Fibroblast of lung (primary cell): ENCODE measurements at regions not wholly inside any gene's neighbourhood (a gene's known extent, or its start where the extent isn't known, plus 50 kb on each side); places are given as distances from the start of the nearest gene placed in this dataset.

Source experiments
- DNase-seq, 2 donors: peaks; one replicate each; pipeline versions ENCODE4 v3.0.0 to v3.0.0-alpha.2; 2010; ENCODE audit warnings: low read depth in 2 of 2
- H2AFZ ChIP-seq: 2 replicates; pipeline ENCODE4 v1.5.1; 2012; ENCODE audit warnings: low read length, control low read depth, inconsistent platforms
- H3K27ac ChIP-seq: 2 replicates; pipeline ENCODE4 v1.5.1; 2011; ENCODE audit warnings: low read length, control low read depth; ENCODE audit not compliant: insufficient read depth
- H3K27me3 ChIP-seq: 2 replicates; pipeline ENCODE4 v1.5.1; 2011; ENCODE audit warnings: mild to moderate bottlenecking, low read length; ENCODE audit not compliant: control insufficient read depth, insufficient read depth
- H3K36me3 ChIP-seq: 2 replicates; pipeline ENCODE4 v1.5.1; 2011; ENCODE audit warnings: low read length; ENCODE audit not compliant: control insufficient read depth, insufficient read depth
- H3K4me1 ChIP-seq: 2 replicates; pipeline ENCODE4 v1.5.1; 2011; ENCODE audit warnings: low read length; ENCODE audit not compliant: control insufficient read depth, insufficient read depth; ENCODE audit errors: extremely low read depth
- H3K4me2 ChIP-seq: 2 replicates; pipeline ENCODE4 v1.5.1; 2011; ENCODE audit warnings: low read length, control low read depth; ENCODE audit not compliant: insufficient read depth; ENCODE audit errors: extremely low read depth
- H3K4me3 ChIP-seq, 4 experiments: fragments of 200-600 bp in 1 of 4; sonication (generic) in 1 of 4; replicated peaks in 1 of 4; 2 replicates each; pipeline ENCODE4 v1.5.1; 2011 to 2016; ENCODE audit warnings: low read length in 4 of 4, low read depth in 3 of 4, mild to moderate bottlenecking in 3 of 4, control low read depth in 2 of 4, inconsistent platforms in 1 of 4, mixed read lengths in 1 of 4; ENCODE audit not compliant: insufficient read depth in 1 of 4; ENCODE audit errors: control extremely low read depth in 1 of 4
- H3K79me2 ChIP-seq: 2 replicates; pipeline ENCODE4 v1.5.1; 2012; ENCODE audit warnings: mild to moderate bottlenecking, low read length, inconsistent platforms; ENCODE audit not compliant: control insufficient read depth, insufficient read depth
- H3K9ac ChIP-seq: 2 replicates; pipeline ENCODE4 v1.5.1; 2011; ENCODE audit warnings: mild to moderate bottlenecking, low read length, control low read depth; ENCODE audit not compliant: insufficient read depth
- H3K9me3 ChIP-seq: 2 replicates; pipeline ENCODE4 v1.5.1; 2012; ENCODE audit warnings: low read depth, low read length; ENCODE audit not compliant: control insufficient read depth, insufficient read depth
- H4K20me1 ChIP-seq: 2 replicates; pipeline ENCODE4 v1.5.1; 2011; ENCODE audit warnings: low read length; ENCODE audit not compliant: control insufficient read depth, insufficient read depth; ENCODE audit errors: extremely low read depth
- CTCF ChIP-seq, 2 donors: IDR thresholded peaks in 1 of 2; conservative IDR thresholded peaks in 1 of 2; 1 replicate in 1 of 2; 2 replicates in 1 of 2; pipeline ENCODE4 v1.5.1; 2011 to 2012; ENCODE audit warnings: low read length in 2 of 2, control low read depth in 1 of 2, inconsistent platforms in 1 of 2, low read depth in 1 of 2, mild to moderate bottlenecking in 1 of 2
- EZH2 ChIP-seq: IDR thresholded peaks from 2 replicates; pipeline ENCODE4 v1.5.1; 2012; ENCODE audit warnings: low read length, control low read depth, mild to moderate bottlenecking; ENCODE audit errors: missing control alignments

- TF ChIP-seq EZH2 (no peak), CTCF (conservative IDR thresholded peaks at IDR 0.05 in 1 of 2, IDR thresholded peaks at IDR 0.05 in 1 of 2; ENCODE audit: low read depth in 1 of 2, low read length in 2 of 2) (no peak)
- no peaks in the 10 kb centered on the region for H3K36me3 ChIP-seq
- H4K20me1 ChIP-seq = no peaks in the 10 kb centered on the region
- no peaks in the 10 kb centered on the region for H3K9me3 ChIP-seq
- no peak overlapping the region for H2AFZ ChIP-seq
- H3K27me3 ChIP-seq = no peaks in the 10 kb centered on the region
- DNase-seq = no peak
- H3K4me1 ChIP-seq = no peaks in the 10 kb centered on the region
- no peak overlapping the region for H3K9ac ChIP-seq
- no peaks in the 10 kb centered on the region for H3K79me2 ChIP-seq
- H3K4me2 ChIP-seq = no peak overlapping the region
- no peak overlapping the region for H3K4me3 ChIP-seq
- H3K27ac ChIP-seq = no peak overlapping the region
Observed at GRCh38 chr10:83195021-83195420, 944.3 kb upstream of the GHITM start.

GRCh38 chr10:83199374-83199773 is 939.9 kb upstream of the GHITM start:
- no peak overlapping the region for H3K4me3 ChIP-seq
- no peaks in the 10 kb centered on the region for H3K79me2 ChIP-seq
- H3K36me3 ChIP-seq = no peaks in the 10 kb centered on the region
- no peaks in the 10 kb centered on the region for H3K27me3 ChIP-seq
- H3K4me1 ChIP-seq = no peaks in the 10 kb centered on the region
- DNase-seq = no peak
- no peak overlapping the region for H2AFZ ChIP-seq
- no peak overlapping the region for H3K27ac ChIP-seq
- no peaks in the 10 kb centered on the region for H3K9me3 ChIP-seq
- no peak for TF ChIP-seq CTCF (conservative IDR thresholded peaks at IDR 0.05 in 1 of 2, IDR thresholded peaks at IDR 0.05 in 1 of 2; ENCODE audit: low read depth in 1 of 2, low read length in 2 of 2)
- H4K20me1 ChIP-seq = no peaks in the 10 kb centered on the region
- H3K4me2 ChIP-seq = no peak overlapping the region
- no peak overlapping the region for H3K9ac ChIP-seq

GRCh38 chr10:83205861-83206260 is 933.4 kb upstream of the GHITM start:
- H3K36me3 ChIP-seq = no peaks in the 10 kb centered on the region
- H3K9me3 ChIP-seq = no peaks in the 10 kb centered on the region
- no peak overlapping the region for H3K4me3 ChIP-seq
- no peak for DNase-seq
- H2AFZ ChIP-seq = no peak overlapping the region
- no peak overlapping the region for H3K4me2 ChIP-seq
- H3K27ac ChIP-seq = no peak overlapping the region
- H3K9ac ChIP-seq = no peak overlapping the region
- no peaks in the 10 kb centered on the region for H3K4me1 ChIP-seq
- TF ChIP-seq EZH2 = no peak
- TF ChIP-seq CTCF (conservative IDR thresholded peaks at IDR 0.05 in 1 of 2, IDR thresholded peaks at IDR 0.05 in 1 of 2; ENCODE audit: low read depth in 1 of 2, low read length in 2 of 2) = no peak
- H4K20me1 ChIP-seq = no peaks in the 10 kb centered on the region
- H3K27me3 ChIP-seq = no peaks in the 10 kb centered on the region
- H3K79me2 ChIP-seq = no peaks in the 10 kb centered on the region
